WTC11 (cell line): ENCODE measurements at regions not wholly inside any gene's neighbourhood (a gene's known extent, or its start where the extent isn't known, plus 50 kb on each side); places are given as distances from the start of the nearest gene placed in this dataset.

Experiments used
- ATAC-seq: fragments of 200-7000 bp; cut with Tn5 transposase; 2 replicates; pipeline ENCODE4 v1.10.0; 2021; ENCODE audit warnings: mild to moderate bottlenecking, moderate library complexity
- CTCF ChIA-PET: fragments of 300-600 bp; sonication (Branson Sonifier 250); formaldehyde crosslinking; loops from one replicate; lab custom pipeline; 2021; ENCODE audit warnings: antibody characterized with exemption; lab: Charles Lee
- POLR2A ChIA-PET: fragments of 350-600 bp; sonication (Branson Sonifier 250); formaldehyde crosslinking; loops from one replicate; lab custom pipeline; 2021; ENCODE audit warnings: antibody characterized with exemption; lab: Charles Lee
- DNase-seq: peaks from one replicate; pipeline ENCODE4 v3.0.0; 2021; ENCODE audit warnings: low spot score
- H3K27ac Mint-ChIP-seq: 2 replicates; pipeline ENCODE4 v1.8.0; 2021; ENCODE audit warnings: mixed read lengths
- H3K27me3 Mint-ChIP-seq: 2 replicates; pipeline ENCODE4 v1.8.0; 2021; ENCODE audit warnings: low read depth, mild to moderate bottlenecking, moderate library complexity, mixed read lengths
- H3K36me3 Mint-ChIP-seq: 2 replicates; pipeline ENCODE4 v1.8.0; 2021; ENCODE audit warnings: mixed read lengths
- H3K4me1 Mint-ChIP-seq: 2 replicates; pipeline ENCODE4 v1.8.0; 2022; ENCODE audit warnings: mixed read lengths
- H3K4me3 Mint-ChIP-seq: 2 replicates; pipeline ENCODE4 v1.8.0; 2021; ENCODE audit warnings: mild to moderate bottlenecking, moderate library complexity, mixed read lengths
- H3K9me3 Mint-ChIP-seq: 2 replicates; pipeline ENCODE4 v1.8.0; 2021; ENCODE audit warnings: mixed read lengths
- CBFB ChIP-seq: sonication (generic); formaldehyde crosslinking; IDR thresholded peaks from 2 replicates; pipeline ENCODE4 v1.8.1; 2022; ENCODE audit warnings: mild to moderate bottlenecking, low read depth, missing genetic modification reagents
- CREM ChIP-seq: sonication (generic); formaldehyde crosslinking; IDR thresholded peaks from 2 replicates; pipeline ENCODE4 v1.8.1; 2022; ENCODE audit warnings: mild to moderate bottlenecking, missing genetic modification reagents, moderate library complexity
- ERG ChIP-seq: fragments of 250-450 bp; sonication (Bioruptor Pico); IDR thresholded peaks from 2 replicates; pipeline ENCODE4 v1.8.0; 2021; ENCODE audit warnings: mild to moderate bottlenecking
- ESRRA ChIP-seq: sonication (generic); formaldehyde crosslinking; IDR thresholded peaks from 2 replicates; pipeline ENCODE4 v1.8.1; 2022; ENCODE audit warnings: mild to moderate bottlenecking, missing genetic modification reagents, borderline replicate concordance
- FOXJ3 ChIP-seq: sonication (generic); formaldehyde crosslinking; IDR thresholded peaks from 2 replicates; pipeline ENCODE4 v1.9.0; 2021; ENCODE audit warnings: missing genetic modification reagents, mild to moderate bottlenecking, borderline replicate concordance
- GRHL2 ChIP-seq: fragments of 250-450 bp; sonication (Bioruptor Pico); IDR thresholded peaks from 2 replicates; pipeline ENCODE4 v1.8.0; 2022; ENCODE audit warnings: mild to moderate bottlenecking, moderate library complexity; ENCODE audit not compliant: insufficient replicate concordance, severe bottlenecking
- JAZF1 ChIP-seq: fragments of 250-450 bp; sonication (Bioruptor Pico); IDR thresholded peaks from 2 replicates; pipeline ENCODE4 v1.9.0; 2021; ENCODE audit warnings: moderate library complexity, mild to moderate bottlenecking, inconsistent platforms
- KAT7 ChIP-seq: sonication (generic); formaldehyde crosslinking; IDR thresholded peaks from 2 replicates; pipeline ENCODE4 v1.8.1; 2023; ENCODE audit warnings: missing genetic modification reagents, mild to moderate bottlenecking, borderline replicate concordance
- MXD4 ChIP-seq: fragments of 250-450 bp; sonication (Bioruptor Pico); IDR thresholded peaks from 2 replicates; pipeline ENCODE4 v1.8.0; 2021; ENCODE audit warnings: mild to moderate bottlenecking, moderate library complexity, borderline replicate concordance
- NFE2L1 ChIP-seq: sonication (generic); formaldehyde crosslinking; IDR thresholded peaks from 2 replicates; pipeline ENCODE4 v1.8.1; 2023; ENCODE audit warnings: missing genetic modification reagents
- OVOL2 ChIP-seq: fragments of 250-450 bp; sonication (Bioruptor Pico); IDR thresholded peaks from 2 replicates; pipeline ENCODE4 v1.9.0; 2021; ENCODE audit warnings: mild to moderate bottlenecking, borderline replicate concordance
- ZBTB21 ChIP-seq: sonication (generic); formaldehyde crosslinking; IDR thresholded peaks from 2 replicates; pipeline ENCODE4 v1.8.1; 2023; ENCODE audit warnings: mild to moderate bottlenecking, missing genetic modification reagents, borderline replicate concordance
- ZNF416 ChIP-seq: fragments of 250-450 bp; sonication (Bioruptor Pico); IDR thresholded peaks from 2 replicates; pipeline ENCODE4 v1.9.0; 2021; ENCODE audit warnings: mild to moderate bottlenecking, inconsistent platforms
- ZNF423 ChIP-seq: fragments of 250-450 bp; sonication (Bioruptor Pico); IDR thresholded peaks from 2 replicates; pipeline ENCODE4 v2.1.2; 2022; ENCODE audit warnings: mild to moderate bottlenecking, moderate library complexity
- TF ChIP-seq, protein P1 (sequence below): fragments of 250-450 bp; sonication (Bioruptor Pico); IDR thresholded peaks from 2 replicates; pipeline ENCODE4 v1.9.0; 2021; ENCODE audit warnings: moderate library complexity, mild to moderate bottlenecking, inconsistent platforms, borderline replicate concordance
- TF ChIP-seq, protein P2 (sequence below): fragments of 250-450 bp; sonication (Bioruptor Pico); IDR thresholded peaks from 2 replicates; pipeline ENCODE4 v1.9.0; 2021; ENCODE audit warnings: mild to moderate bottlenecking, borderline replicate concordance
- TF ChIP-seq, protein P3 (sequence below): sonication (generic); formaldehyde crosslinking; IDR thresholded peaks from 2 replicates; pipeline ENCODE4 v1.8.0; 2022; ENCODE audit warnings: missing genetic modification reagents
- TF ChIP-seq, protein P4 (sequence below): sonication (generic); formaldehyde crosslinking; IDR thresholded peaks from 2 replicates; pipeline ENCODE4 v1.8.1; 2023; ENCODE audit warnings: mild to moderate bottlenecking, missing genetic modification reagents, moderate library complexity

- TF ChIP-seq, protein P1, sequence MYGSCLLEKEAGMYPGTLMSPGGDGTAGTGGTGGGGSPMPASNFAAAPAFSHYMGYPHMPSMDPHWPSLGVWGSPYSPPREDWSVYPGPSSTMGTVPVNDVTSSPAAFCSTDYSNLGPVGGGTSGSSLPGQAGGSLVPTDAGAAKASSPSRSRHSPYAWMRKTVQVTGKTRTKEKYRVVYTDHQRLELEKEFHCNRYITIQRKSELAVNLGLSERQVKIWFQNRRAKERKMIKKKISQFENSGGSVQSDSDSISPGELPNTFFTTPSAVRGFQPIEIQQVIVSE, result no peak
- no peak for TF ChIP-seq ZNF423
Observed at GRCh38 chr6:169034516-169035167, 219.0 kb downstream of the THBS2 start (continued).

- Mint-ChIP-seq H3K27ac (no peak overlapping the region), H3K36me3 (peaks cover 21% of the 10 kb centered on the region), H3K27me3 (no peaks in the 10 kb centered on the region), H3K4me1 (0 out of 2 replicates have a peak, but pooled peaks cover 7% of the 10 kb centered on the region), H3K4me3 (no peak overlapping the region), H3K9me3 (peaks cover 37% of the 10 kb centered on the region)
- POLR2A ChIA-PET, result no interaction called here
- ATAC-seq (no peak), DNase-seq (no peak)
- CTCF ChIA-PET, result no interaction called here
- TF ChIP-seq MXD4 (CRISPR knock-in tag), result no peak
- TF ChIP-seq GRHL2 (CRISPR knock-in tag), result no peak
- TF ChIP-seq, protein P2, sequence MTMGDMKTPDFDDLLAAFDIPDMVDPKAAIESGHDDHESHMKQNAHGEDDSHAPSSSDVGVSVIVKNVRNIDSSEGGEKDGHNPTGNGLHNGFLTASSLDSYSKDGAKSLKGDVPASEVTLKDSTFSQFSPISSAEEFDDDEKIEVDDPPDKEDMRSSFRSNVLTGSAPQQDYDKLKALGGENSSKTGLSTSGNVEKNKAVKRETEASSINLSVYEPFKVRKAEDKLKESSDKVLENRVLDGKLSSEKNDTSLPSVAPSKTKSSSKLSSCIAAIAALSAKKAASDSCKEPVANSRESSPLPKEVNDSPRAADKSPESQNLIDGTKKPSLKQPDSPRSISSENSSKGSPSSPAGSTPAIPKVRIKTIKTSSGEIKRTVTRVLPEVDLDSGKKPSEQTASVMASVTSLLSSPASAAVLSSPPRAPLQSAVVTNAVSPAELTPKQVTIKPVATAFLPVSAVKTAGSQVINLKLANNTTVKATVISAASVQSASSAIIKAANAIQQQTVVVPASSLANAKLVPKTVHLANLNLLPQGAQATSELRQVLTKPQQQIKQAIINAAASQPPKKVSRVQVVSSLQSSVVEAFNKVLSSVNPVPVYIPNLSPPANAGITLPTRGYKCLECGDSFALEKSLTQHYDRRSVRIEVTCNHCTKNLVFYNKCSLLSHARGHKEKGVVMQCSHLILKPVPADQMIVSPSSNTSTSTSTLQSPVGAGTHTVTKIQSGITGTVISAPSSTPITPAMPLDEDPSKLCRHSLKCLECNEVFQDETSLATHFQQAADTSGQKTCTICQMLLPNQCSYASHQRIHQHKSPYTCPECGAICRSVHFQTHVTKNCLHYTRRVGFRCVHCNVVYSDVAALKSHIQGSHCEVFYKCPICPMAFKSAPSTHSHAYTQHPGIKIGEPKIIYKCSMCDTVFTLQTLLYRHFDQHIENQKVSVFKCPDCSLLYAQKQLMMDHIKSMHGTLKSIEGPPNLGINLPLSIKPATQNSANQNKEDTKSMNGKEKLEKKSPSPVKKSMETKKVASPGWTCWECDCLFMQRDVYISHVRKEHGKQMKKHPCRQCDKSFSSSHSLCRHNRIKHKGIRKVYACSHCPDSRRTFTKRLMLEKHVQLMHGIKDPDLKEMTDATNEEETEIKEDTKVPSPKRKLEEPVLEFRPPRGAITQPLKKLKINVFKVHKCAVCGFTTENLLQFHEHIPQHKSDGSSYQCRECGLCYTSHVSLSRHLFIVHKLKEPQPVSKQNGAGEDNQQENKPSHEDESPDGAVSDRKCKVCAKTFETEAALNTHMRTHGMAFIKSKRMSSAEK (CRISPR knock-in tag), result no peak
- TF ChIP-seq, protein P3, sequence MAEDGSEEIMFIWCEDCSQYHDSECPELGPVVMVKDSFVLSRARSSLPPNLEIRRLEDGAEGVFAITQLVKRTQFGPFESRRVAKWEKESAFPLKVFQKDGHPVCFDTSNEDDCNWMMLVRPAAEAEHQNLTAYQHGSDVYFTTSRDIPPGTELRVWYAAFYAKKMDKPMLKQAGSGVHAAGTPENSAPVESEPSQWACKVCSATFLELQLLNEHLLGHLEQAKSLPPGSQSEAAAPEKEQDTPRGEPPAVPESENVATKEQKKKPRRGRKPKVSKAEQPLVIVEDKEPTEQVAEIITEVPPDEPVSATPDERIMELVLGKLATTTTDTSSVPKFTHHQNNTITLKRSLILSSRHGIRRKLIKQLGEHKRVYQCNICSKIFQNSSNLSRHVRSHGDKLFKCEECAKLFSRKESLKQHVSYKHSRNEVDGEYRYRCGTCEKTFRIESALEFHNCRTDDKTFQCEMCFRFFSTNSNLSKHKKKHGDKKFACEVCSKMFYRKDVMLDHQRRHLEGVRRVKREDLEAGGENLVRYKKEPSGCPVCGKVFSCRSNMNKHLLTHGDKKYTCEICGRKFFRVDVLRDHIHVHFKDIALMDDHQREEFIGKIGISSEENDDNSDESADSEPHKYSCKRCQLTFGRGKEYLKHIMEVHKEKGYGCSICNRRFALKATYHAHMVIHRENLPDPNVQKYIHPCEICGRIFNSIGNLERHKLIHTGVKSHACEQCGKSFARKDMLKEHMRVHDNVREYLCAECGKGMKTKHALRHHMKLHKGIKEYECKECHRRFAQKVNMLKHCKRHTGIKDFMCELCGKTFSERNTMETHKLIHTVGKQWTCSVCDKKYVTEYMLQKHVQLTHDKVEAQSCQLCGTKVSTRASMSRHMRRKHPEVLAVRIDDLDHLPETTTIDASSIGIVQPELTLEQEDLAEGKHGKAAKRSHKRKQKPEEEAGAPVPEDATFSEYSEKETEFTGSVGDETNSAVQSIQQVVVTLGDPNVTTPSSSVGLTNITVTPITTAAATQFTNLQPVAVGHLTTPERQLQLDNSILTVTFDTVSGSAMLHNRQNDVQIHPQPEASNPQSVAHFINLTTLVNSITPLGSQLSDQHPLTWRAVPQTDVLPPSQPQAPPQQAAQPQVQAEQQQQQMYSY (CRISPR knock-in tag), result no peak
- TF ChIP-seq, protein P4, sequence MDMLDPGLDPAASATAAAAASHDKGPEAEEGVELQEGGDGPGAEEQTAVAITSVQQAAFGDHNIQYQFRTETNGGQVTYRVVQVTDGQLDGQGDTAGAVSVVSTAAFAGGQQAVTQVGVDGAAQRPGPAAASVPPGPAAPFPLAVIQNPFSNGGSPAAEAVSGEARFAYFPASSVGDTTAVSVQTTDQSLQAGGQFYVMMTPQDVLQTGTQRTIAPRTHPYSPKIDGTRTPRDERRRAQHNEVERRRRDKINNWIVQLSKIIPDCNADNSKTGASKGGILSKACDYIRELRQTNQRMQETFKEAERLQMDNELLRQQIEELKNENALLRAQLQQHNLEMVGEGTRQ, result no peak
- TF ChIP-seq ESRRA (CRISPR knock-in tag), result no peak
- TF ChIP-seq, all 79 proteins: peak for 0
Observed at GRCh38 chr6:169029861-169030260, 223.8 kb downstream of the THBS2 start.

GRCh38 chr6:169028343-169028742 lies 225.3 kb downstream of the THBS2 start:
- H3K27ac Mint-ChIP-seq, result no peak overlapping the region
- CTCF ChIA-PET, result no interaction called here
- peaks cover 30% of the 10 kb centered on the region for H3K9me3 Mint-ChIP-seq
- H3K27me3 Mint-ChIP-seq, result no peaks in the 10 kb centered on the region
- no peak for ATAC-seq
- no peak overlapping the region for H3K4me3 Mint-ChIP-seq
- peaks cover 22% of the 10 kb centered on the region for H3K36me3 Mint-ChIP-seq
- H3K4me1 Mint-ChIP-seq, result 0 out of 2 replicates have a peak, but pooled peaks cover 7% of the 10 kb centered on the region
- POLR2A ChIA-PET, result no interaction called here
- no peak for DNase-seq
- TF ChIP-seq FOXJ3 (CRISPR knock-in tag) (no peak), CBFB (no peak), ZNF416 (CRISPR knock-in tag) (no peak), ERG (CRISPR knock-in tag) (no peak), OVOL2 (CRISPR knock-in tag) (no peak), KAT7 (no peak), ZBTB21 (CRISPR knock-in tag) (no peak), GRHL2 (CRISPR knock-in tag) (no peak), CREM (CRISPR knock-in tag) (no peak), JAZF1 (CRISPR knock-in tag) (no peak), NFE2L1 (no peak)
- TF ChIP-seq, protein P3 (CRISPR knock-in tag), result no peak
